ENCODE measurements at regions not wholly inside any gene's neighbourhood (a gene's known extent, or its start where the extent isn't known, plus 50 kb on each side); places are given as distances from the start of the nearest gene placed in this dataset.
"Not testable (repeated sequence)": the region's sequence is repeated elsewhere in the genome, so short reads cannot be mapped to it uniquely, and the experiment has no call there.

- Histone ChIP-seq H3K36me3 (no peaks in the 10 kb centered on the region), H3K9me3 (no peaks in the 10 kb centered on the region), H3K4me3 (no peak overlapping the region), H3K27me3 (no peaks in the 10 kb centered on the region), H3K4me1 (no peaks in the 10 kb centered on the region), H3K27ac (no peak overlapping the region)
- DNase-seq (ENCODE audit: low spot score), result no peak
- TF ChIP-seq CTCF (IDR thresholded peaks at IDR 0.05), result no peak
Measured at GRCh38 chr15:62419192-62419591, 254.1 kb upstream of the C2CD4B start.

GRCh38 chr15:62420371-62420770 lies 255.3 kb upstream of the C2CD4B start:
- not testable (repeated sequence) for H3K4me3 ChIP-seq; H3K4me1 ChIP-seq; H3K36me3 ChIP-seq; H3K27me3 ChIP-seq; H3K9me3 ChIP-seq; DNase-seq (ENCODE audit: low spot score); H3K27ac ChIP-seq

- TF ChIP-seq CTCF (IDR thresholded peaks at IDR 0.05), result no peak
- Histone ChIP-seq H3K4me1 (peaks cover 0 to 3% of the 10 kb centered on the region in 2 donors), H3K9me3 (no peaks in the 10 kb centered on the region), H3K36me3 (no peaks in the 10 kb centered on the region), H3K4me3 (no peak overlapping the region), H3K27me3 (no peaks in the 10 kb centered on the region), H3K27ac (no peak overlapping the region)
- DNase-seq (ENCODE audit: low spot score), result no peak
Measured at GRCh38 chr15:62421289-62421688, 256.2 kb upstream of the C2CD4B start.

GRCh38 chr15:62426387-62426956 lies 261.4 kb upstream of the C2CD4B start:
- H3K27me3 ChIP-seq, result no peaks in the 10 kb centered on the region
- no peaks in the 10 kb centered on the region for H3K36me3 ChIP-seq
- H3K4me3 ChIP-seq, result no peak overlapping the region
- H3K9me3 ChIP-seq, result no peaks in the 10 kb centered on the region
- no peak for TF ChIP-seq CTCF (IDR thresholded peaks at IDR 0.05)
- H3K27ac ChIP-seq, result no peak overlapping the region
- no peak for DNase-seq (ENCODE audit: low spot score)
- H3K4me1 ChIP-seq, result peaks cover 0 to 23% of the 10 kb centered on the region in 2 donors

- no peak overlapping the region for H3K27ac ChIP-seq
- H3K4me1 ChIP-seq, result peaks cover 0 to 31% of the 10 kb centered on the region in 2 donors
- H3K36me3 ChIP-seq, result no peaks in the 10 kb centered on the region
- H3K4me3 ChIP-seq, result no peak overlapping the region
- no peak for DNase-seq (ENCODE audit: low spot score)
- no peaks in the 10 kb centered on the region for H3K9me3 ChIP-seq
- H3K27me3 ChIP-seq, result no peaks in the 10 kb centered on the region
- TF ChIP-seq CTCF (IDR thresholded peaks at IDR 0.05), result no peak
Measured at GRCh38 chr15:62428259-62428658, 263.2 kb upstream of the C2CD4B start.

GRCh38 chr15:62428851-62429598 lies 263.9 kb upstream of the C2CD4B start:
- no peaks in the 10 kb centered on the region for H3K27me3 ChIP-seq
- no peak overlapping the region for H3K4me3 ChIP-seq
- no peak overlapping the region for H3K27ac ChIP-seq
- TF ChIP-seq CTCF (IDR thresholded peaks at IDR 0.05), result no peak
- H3K36me3 ChIP-seq, result no peaks in the 10 kb centered on the region
- DNase-seq (ENCODE audit: low spot score), result no peak
- peaks cover 0 to 31% of the 10 kb centered on the region in 2 donors for H3K4me1 ChIP-seq
- H3K9me3 ChIP-seq, result no peaks in the 10 kb centered on the region

Data from right atrium auricular region (tissue), 2 donors.